ENCODE measurements at regions not wholly inside any gene's neighbourhood (a gene's known extent, or its start where the extent isn't known, plus 50 kb on each side); places are given as distances from the start of the nearest gene placed in this dataset.

DNA sequence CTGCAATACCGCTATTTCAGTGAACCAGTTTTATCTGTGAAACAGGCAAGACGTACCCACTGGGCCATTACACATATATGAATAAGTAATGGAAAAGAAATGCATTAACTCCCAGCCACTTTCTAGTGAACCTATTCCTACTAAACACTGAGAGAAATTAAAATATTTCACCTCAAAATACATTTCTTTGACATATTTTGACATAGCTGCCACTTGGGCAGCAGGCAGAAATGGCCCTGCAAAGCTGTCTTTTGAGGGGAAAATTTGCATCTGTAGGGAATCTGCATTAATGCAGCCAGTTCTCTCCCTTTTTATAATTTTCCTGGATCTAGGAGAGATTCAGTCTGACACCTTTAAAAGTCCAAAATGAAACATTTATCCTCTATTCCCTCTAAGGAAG is 714.8 kb upstream of the POM121L12 start:
- H3K4me1 ChIP-seq = no peaks in the 10 kb centered on the region
- H3K27me3 ChIP-seq (ENCODE audit: low read depth) = no peaks in the 10 kb centered on the region
- H3K4me3 ChIP-seq = no peak overlapping the region
- no peak for ATAC-seq
- intact Hi-C loops (cut with DNase I) = no loop called here
- DNase-seq = no peak
- H3K36me3 ChIP-seq = no peaks in the 10 kb centered on the region
- H3K9me3 ChIP-seq = no peaks in the 10 kb centered on the region
- no peak overlapping the region for H3K27ac ChIP-seq
- TF ChIP-seq, protein P1, sequence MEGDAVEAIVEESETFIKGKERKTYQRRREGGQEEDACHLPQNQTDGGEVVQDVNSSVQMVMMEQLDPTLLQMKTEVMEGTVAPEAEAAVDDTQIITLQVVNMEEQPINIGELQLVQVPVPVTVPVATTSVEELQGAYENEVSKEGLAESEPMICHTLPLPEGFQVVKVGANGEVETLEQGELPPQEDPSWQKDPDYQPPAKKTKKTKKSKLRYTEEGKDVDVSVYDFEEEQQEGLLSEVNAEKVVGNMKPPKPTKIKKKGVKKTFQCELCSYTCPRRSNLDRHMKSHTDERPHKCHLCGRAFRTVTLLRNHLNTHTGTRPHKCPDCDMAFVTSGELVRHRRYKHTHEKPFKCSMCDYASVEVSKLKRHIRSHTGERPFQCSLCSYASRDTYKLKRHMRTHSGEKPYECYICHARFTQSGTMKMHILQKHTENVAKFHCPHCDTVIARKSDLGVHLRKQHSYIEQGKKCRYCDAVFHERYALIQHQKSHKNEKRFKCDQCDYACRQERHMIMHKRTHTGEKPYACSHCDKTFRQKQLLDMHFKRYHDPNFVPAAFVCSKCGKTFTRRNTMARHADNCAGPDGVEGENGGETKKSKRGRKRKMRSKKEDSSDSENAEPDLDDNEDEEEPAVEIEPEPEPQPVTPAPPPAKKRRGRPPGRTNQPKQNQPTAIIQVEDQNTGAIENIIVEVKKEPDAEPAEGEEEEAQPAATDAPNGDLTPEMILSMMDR (IDR thresholded peaks at IDR 0.05) = no peak

DNA sequence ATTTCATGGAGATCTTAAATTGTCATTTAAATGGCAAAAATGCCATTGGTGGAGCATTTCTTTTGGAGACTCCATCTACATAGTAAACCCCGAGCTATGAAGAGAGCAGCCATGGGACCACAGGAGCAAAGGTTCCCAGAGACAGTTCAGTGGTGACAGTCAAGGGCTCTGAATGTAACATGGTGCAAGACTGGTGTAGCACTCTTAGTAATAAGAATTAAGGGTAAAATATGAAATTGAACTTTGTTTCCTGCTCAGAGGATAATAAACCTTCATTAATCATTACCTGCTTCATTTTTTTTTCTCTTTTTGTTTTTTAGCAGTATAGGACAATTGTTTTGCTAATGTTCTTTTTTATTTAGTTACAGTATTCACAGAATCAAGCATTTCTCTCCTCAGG is 717.5 kb upstream of the POM121L12 start:
- Histone ChIP-seq H3K9me3 (no peaks in the 10 kb centered on the region), H3K36me3 (no peaks in the 10 kb centered on the region), H3K27ac (no peak overlapping the region), H3K27me3 (ENCODE audit: low read depth) (no peaks in the 10 kb centered on the region), H3K4me3 (no peak overlapping the region), H3K4me1 (no peaks in the 10 kb centered on the region)
- DNase-seq = no peak
- TF ChIP-seq, protein P1 (IDR thresholded peaks at IDR 0.05) = no peak
- ATAC-seq = no peak
- intact Hi-C loops (cut with DNase I) = no loop called here

DNA sequence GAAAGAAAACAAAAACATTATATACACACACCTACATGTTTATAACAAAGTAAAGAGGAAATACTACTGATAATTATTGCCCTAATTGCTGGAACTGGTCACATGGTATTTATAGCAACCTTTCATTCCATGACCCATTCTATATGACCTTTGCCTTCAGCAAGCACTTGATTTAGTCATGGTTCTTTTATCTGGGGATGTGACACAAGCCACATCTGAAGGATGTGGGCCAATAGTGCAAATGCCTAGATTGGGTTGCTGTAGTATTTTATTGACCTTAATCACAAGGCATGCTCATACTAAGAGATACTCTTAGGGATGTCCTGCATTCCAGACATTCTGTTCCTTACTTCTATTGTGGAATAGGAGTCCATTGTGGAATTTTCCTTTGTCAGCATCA is 723.5 kb upstream of the POM121L12 start:
- no peaks in the 10 kb centered on the region for H3K27me3 ChIP-seq (ENCODE audit: low read depth)
- ATAC-seq (no peak), DNase-seq (no peak)
- H3K9me3 ChIP-seq = peaks cover 6% of the 10 kb centered on the region
- H3K4me1 ChIP-seq = no peaks in the 10 kb centered on the region
- TF ChIP-seq, protein P1 (IDR thresholded peaks at IDR 0.05) = no peak
- no peak overlapping the region for H3K4me3 ChIP-seq
- no peaks in the 10 kb centered on the region for H3K36me3 ChIP-seq
- intact Hi-C loops (cut with DNase I) = no loop called here
- no peak overlapping the region for H3K27ac ChIP-seq

DNA sequence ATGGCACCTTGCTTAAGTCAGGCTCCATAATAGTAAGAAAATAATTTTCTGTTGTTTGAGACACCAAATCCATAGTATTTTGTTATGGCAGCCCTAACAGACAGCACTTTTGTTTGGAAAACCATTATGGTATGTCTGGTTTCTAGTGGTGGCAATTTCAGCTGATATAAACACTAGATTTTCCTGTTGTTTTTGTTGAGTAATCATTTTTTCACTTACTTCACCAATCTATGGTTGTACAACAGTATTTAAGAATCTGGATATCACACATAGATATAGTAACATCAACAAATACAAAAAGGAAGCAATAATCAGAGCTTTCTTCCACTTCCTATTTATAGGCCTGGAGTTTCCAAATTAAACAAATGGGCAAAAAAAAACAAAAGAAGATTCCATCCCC is 725.8 kb upstream of the POM121L12 start:
- no peak overlapping the region for H3K27ac ChIP-seq
- H3K27me3 ChIP-seq (ENCODE audit: low read depth) = no peaks in the 10 kb centered on the region
- no peaks in the 10 kb centered on the region for H3K4me1 ChIP-seq
- H3K36me3 ChIP-seq = no peaks in the 10 kb centered on the region
- ATAC-seq = no peak
- H3K4me3 ChIP-seq = no peak overlapping the region
- TF ChIP-seq, protein P1 (IDR thresholded peaks at IDR 0.05) = no peak
- no peak for DNase-seq
- peaks cover 6% of the 10 kb centered on the region for H3K9me3 ChIP-seq
- intact Hi-C loops (cut with DNase I) = no loop called here

DNA sequence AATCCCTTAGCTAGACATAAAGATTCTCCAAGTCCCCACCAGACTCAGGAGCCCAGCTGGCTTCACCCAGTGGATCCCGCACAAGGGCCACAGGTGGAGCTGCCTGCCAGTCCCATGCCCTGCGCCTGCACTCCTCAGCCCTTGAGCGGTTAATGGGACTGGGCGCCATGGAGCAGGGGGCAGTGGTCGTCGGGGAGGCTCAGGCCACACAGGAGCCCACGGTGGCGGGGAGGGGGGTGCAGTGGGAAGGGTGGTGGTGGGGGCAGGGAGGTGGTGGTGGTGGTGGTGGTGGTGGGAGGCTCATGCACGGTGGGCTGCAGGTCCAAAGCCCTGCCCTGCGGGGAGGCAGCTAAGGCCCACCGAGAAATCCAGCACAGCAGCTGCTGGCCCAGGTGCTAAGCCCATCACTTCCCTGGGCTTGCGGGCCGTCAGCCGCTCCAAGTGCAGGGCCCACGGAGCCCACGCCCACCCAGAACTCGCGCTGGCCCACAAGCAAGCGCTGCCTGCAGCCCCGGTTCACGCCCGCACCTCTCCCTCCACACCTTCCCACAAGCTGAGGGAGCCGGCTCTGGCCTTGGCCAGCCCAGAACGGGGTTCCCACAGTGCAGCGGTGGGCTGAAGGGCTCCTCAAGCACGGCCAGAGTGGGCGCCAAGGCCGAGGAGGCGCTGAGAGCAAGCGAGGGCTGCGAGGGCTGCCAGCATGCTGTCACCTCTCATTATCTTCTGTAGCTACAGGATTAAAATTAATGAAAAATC is 732.5 kb upstream of the POM121L12 start:
- H3K9me3 ChIP-seq = no peaks in the 10 kb centered on the region
- H3K4me1 ChIP-seq = no peaks in the 10 kb centered on the region
- H3K27me3 ChIP-seq (ENCODE audit: low read depth) = no peaks in the 10 kb centered on the region
- H3K27ac ChIP-seq = no peak overlapping the region
- ATAC-seq (no peak), DNase-seq (no peak)
- TF ChIP-seq, protein P1 (IDR thresholded peaks at IDR 0.05) = no peak
- no peak overlapping the region for H3K4me3 ChIP-seq
- H3K36me3 ChIP-seq = no peaks in the 10 kb centered on the region
- intact Hi-C loops (cut with DNase I) = no loop called here
